Upper lobe of left lung (tissue), 6 donors: ENCODE measurements at regions not wholly inside any gene's neighbourhood (a gene's known extent, or its start where the extent isn't known, plus 50 kb on each side); places are given as distances from the start of the nearest gene placed in this dataset.

ENCODE experiments used
- ATAC-seq, 2 donors: fragments of 200-7000 bp; cut with Tn5 transposase; one replicate each; pipeline ENCODE4 v1.9.1; 2022; ENCODE audit warnings: mild to moderate bottlenecking in 2 of 2, moderate library complexity in 2 of 2; ENCODE audit not compliant: low FRiP score in 2 of 2
- DNase-seq, 2 donors: peaks; one replicate each; pipeline ENCODE4 v3.0.0-alpha.2; 2019 to 2020
- H3K27ac ChIP-seq, 4 donors: fragments of 200-600 bp; sonication (generic); one replicate each; pipeline ENCODE4 v1.5.1; 2016 to 2019
- H3K27me3 ChIP-seq, 4 donors: fragments of 200-600 bp; sonication (generic); one replicate each; pipeline ENCODE4 v1.5.1; 2017 to 2019
- H3K36me3 ChIP-seq, 4 donors: fragments of 200-600 bp; sonication (generic); one replicate each; pipeline ENCODE4 v1.5.1; 2016 to 2019
- H3K4me1 ChIP-seq, 4 donors: fragments of 200-600 bp; sonication (generic); one replicate each; pipeline ENCODE4 v1.5.1; 2018 to 2019
- H3K4me3 ChIP-seq, 4 donors: fragments of 200-600 bp; sonication (generic); one replicate each; pipeline ENCODE4 v1.5.1; 2017 to 2019; ENCODE audit warnings: mild to moderate bottlenecking in 2 of 4, moderate library complexity in 1 of 4
- H3K9me3 ChIP-seq, 4 donors: fragments of 200-600 bp; sonication (generic); one replicate each; pipeline ENCODE4 v1.5.1; 2018 to 2019
- EP300 ChIP-seq, 4 donors: sonication (generic); formaldehyde crosslinking; IDR thresholded peaks; one replicate each; pipeline ENCODE4 v1.5.1; 2017; ENCODE audit warnings: antibody characterized with exemption in 4 of 4, control low read depth in 2 of 4
- POLR2A ChIP-seq, 4 donors: fragments of 450-650 bp; IDR thresholded peaks; one replicate each; pipeline ENCODE4 v1.5.1; 2016 to 2017; ENCODE audit warnings: antibody characterized with exemption in 4 of 4, mild to moderate bottlenecking in 2 of 4
- POLR2AphosphoS5 ChIP-seq, 2 donors: sonication (generic); formaldehyde crosslinking; IDR thresholded peaks; one replicate each; pipeline ENCODE4 v1.5.1; 2017; ENCODE audit warnings: antibody characterized with exemption in 2 of 2
- WGBS, 2 donors: methylation state at CpG; one replicate each; pipeline ENCODE4 v1.1.5; 2017 to 2018; 5-methylcytosine and 5-hydroxymethylcytosine counted together
- TF ChIP-seq, protein P1 (sequence below), 6 experiments: fragments of 450-650 bp in 4 of 6; fragments of 200-600 bp in 2 of 6; sonication (generic) in 2 of 6; IDR thresholded peaks; one replicate each; pipeline ENCODE4 v1.5.1; 2016 to 2019; ENCODE audit warnings: antibody characterized with exemption in 6 of 6
- donor health status: DM: no; HTN: no; CAD: no; lungs with moderate emphysema.
- donor health status: DM: no; HTN: yes; CAD: no; lungs with severe emphysema.

- peak in 1 of 2 donors; percentile 5 for ATAC-seq
- TF ChIP-seq POLR2A (IDR thresholded peaks at IDR 0.05) (no peak), POLR2AphosphoS5 (IDR thresholded peaks at IDR 0.05) (no peak), EP300 (IDR thresholded peaks at IDR 0.05) (no peak)
- TF ChIP-seq, protein P1, sequence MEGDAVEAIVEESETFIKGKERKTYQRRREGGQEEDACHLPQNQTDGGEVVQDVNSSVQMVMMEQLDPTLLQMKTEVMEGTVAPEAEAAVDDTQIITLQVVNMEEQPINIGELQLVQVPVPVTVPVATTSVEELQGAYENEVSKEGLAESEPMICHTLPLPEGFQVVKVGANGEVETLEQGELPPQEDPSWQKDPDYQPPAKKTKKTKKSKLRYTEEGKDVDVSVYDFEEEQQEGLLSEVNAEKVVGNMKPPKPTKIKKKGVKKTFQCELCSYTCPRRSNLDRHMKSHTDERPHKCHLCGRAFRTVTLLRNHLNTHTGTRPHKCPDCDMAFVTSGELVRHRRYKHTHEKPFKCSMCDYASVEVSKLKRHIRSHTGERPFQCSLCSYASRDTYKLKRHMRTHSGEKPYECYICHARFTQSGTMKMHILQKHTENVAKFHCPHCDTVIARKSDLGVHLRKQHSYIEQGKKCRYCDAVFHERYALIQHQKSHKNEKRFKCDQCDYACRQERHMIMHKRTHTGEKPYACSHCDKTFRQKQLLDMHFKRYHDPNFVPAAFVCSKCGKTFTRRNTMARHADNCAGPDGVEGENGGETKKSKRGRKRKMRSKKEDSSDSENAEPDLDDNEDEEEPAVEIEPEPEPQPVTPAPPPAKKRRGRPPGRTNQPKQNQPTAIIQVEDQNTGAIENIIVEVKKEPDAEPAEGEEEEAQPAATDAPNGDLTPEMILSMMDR (IDR thresholded peaks at IDR 0.05): no peak
- Histone ChIP-seq H3K27ac (no peak overlapping the region), H3K9me3 (no peaks in the 10 kb centered on the region), H3K4me1 (no peaks in the 10 kb centered on the region), H3K36me3 (no peaks in the 10 kb centered on the region), H3K4me3 (no peak overlapping the region), H3K27me3 (no peaks in the 10 kb centered on the region)
- DNase-seq: no peak
- 79 to 80% methylated on average over 4 to 6 of the region's 6 CpGs for WGBS, 2 donors
These were observed 815.1 kb upstream of the RAB6C start for GRCh38 chr2:129164220-129164949.

GRCh38 chr2:129165006-129165405 is 814.5 kb upstream of the RAB6C start:
- H3K4me1 ChIP-seq: no peaks in the 10 kb centered on the region
- no peaks in the 10 kb centered on the region for H3K9me3 ChIP-seq
- ATAC-seq (peak in 1 of 2 donors; percentile 70), DNase-seq (no peak)
- no peaks in the 10 kb centered on the region for H3K36me3 ChIP-seq
- H3K27ac ChIP-seq: no peak overlapping the region
- TF ChIP-seq POLR2AphosphoS5 (IDR thresholded peaks at IDR 0.05) (no peak), POLR2A (IDR thresholded peaks at IDR 0.05) (no peak), EP300 (IDR thresholded peaks at IDR 0.05) (no peak)
- TF ChIP-seq, protein P1 (IDR thresholded peaks at IDR 0.05): no peak
- H3K27me3 ChIP-seq: no peaks in the 10 kb centered on the region
- no peak overlapping the region for H3K4me3 ChIP-seq

- no peak for TF ChIP-seq POLR2A (IDR thresholded peaks at IDR 0.05)
- TF ChIP-seq POLR2AphosphoS5 (IDR thresholded peaks at IDR 0.05): no peak
- TF ChIP-seq, protein P1 (IDR thresholded peaks at IDR 0.05): no peak
- TF ChIP-seq EP300 (IDR thresholded peaks at IDR 0.05): no peak
- Histone ChIP-seq H3K4me1 (no peaks in the 10 kb centered on the region), H3K27me3 (no peaks in the 10 kb centered on the region), H3K4me3 (no peak overlapping the region), H3K27ac (no peak overlapping the region), H3K9me3 (no peaks in the 10 kb centered on the region), H3K36me3 (no peaks in the 10 kb centered on the region)
- DNase-seq: no peak
- 57 to 84% methylated on average over 1 of the region's 1 CpG for WGBS, 2 donors
- ATAC-seq: no peak
These were observed 812.0 kb upstream of the RAB6C start for GRCh38 chr2:129167456-129167855.

DNA sequence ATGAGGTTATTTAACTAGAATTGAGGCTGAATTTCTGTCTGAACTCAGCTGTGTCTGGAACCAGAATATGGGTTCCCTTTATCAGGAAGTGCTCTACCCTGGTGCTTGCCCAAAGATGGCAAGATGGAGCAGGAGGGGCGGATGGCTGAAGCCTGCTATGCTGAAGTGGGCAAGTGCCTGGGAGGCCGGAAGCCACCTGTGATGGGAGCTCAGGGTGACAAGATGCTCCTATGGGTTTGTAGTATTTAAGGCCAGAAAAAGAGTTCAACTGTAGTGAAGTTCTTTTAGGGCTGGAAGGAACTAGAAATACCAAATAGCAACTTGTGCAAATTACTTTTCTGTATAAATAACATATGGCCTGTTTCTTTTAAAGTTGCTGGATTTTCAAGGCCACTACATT is 808.9 kb upstream of the RAB6C start:
- Histone ChIP-seq H3K27me3 (no peaks in the 10 kb centered on the region), H3K27ac (no peak overlapping the region), H3K9me3 (no peaks in the 10 kb centered on the region), H3K36me3 (no peaks in the 10 kb centered on the region), H3K4me3 (no peak overlapping the region), H3K4me1 (no peaks in the 10 kb centered on the region)
- WGBS, 2 donors: 59 to 86% methylated on average over 2 of the region's 2 CpGs
- ATAC-seq (no peak), DNase-seq (no peak)
- TF ChIP-seq POLR2A (IDR thresholded peaks at IDR 0.05) (no peak), EP300 (IDR thresholded peaks at IDR 0.05) (no peak), POLR2AphosphoS5 (IDR thresholded peaks at IDR 0.05) (no peak)
- TF ChIP-seq, protein P1 (IDR thresholded peaks at IDR 0.05): no peak

GRCh38 chr2:129174143-129174542 is 805.3 kb upstream of the RAB6C start:
- ATAC-seq (no peak), DNase-seq (no peak)
- Histone ChIP-seq H3K36me3 (no peaks in the 10 kb centered on the region), H3K4me1 (no peaks in the 10 kb centered on the region), H3K9me3 (no peaks in the 10 kb centered on the region), H3K27me3 (no peaks in the 10 kb centered on the region), H3K4me3 (no peak overlapping the region), H3K27ac (no peak overlapping the region)
- TF ChIP-seq POLR2AphosphoS5 (IDR thresholded peaks at IDR 0.05): no peak
- no peak for TF ChIP-seq POLR2A (IDR thresholded peaks at IDR 0.05)
- TF ChIP-seq, protein P1 (IDR thresholded peaks at IDR 0.05): no peak
- no peak for TF ChIP-seq EP300 (IDR thresholded peaks at IDR 0.05)
- WGBS, 2 donors: 74 to 79% methylated on average over 2 of the region's 2 CpGs
